ENCODE measurements at regions not wholly inside any gene's neighbourhood (a gene's known extent, or its start where the extent isn't known, plus 50 kb on each side); places are given as distances from the start of the nearest gene placed in this dataset.

DNA sequence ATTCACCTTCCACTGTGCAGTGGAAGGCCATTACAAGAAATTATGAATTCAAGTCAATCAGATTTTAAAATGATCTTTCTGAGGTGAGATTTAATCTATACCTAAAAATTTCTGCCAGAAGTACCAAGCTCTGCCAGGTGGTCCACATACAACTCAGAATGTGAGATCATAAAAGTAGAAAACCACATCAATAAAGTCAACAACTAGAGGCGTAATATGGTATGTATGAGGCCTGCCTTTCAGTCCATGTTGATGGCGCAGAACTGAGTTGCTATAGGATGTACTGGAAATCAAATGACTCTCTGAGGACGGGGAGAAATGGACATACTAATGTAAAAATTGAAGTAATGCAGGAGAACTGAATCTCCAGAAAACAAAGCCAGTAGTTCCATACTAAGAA lies 163.8 kb upstream of the FBXL4 start:
- WGBS, 2 donors: 84 to 90% methylated on average over 3 of the region's 3 CpGs
- Histone ChIP-seq H3K9me3 (ENCODE audit: control insufficient read depth in 4 of 4, insufficient read depth in 3 of 4, low read length in 3 of 4) (no peaks in the 10 kb centered on the region), H3K4me1 (ENCODE audit: control insufficient read depth in 5 of 5, insufficient read depth in 5 of 5, low read length in 5 of 5) (no peaks in the 10 kb centered on the region), H3K36me3 (ENCODE audit: control insufficient read depth in 4 of 4, insufficient read depth in 4 of 4, low read length in 4 of 4) (no peaks in the 10 kb centered on the region), H3K27ac (ENCODE audit: low read depth in 1 of 2, low read length in 1 of 2) (no peak overlapping the region), H3K4me3 (no peak overlapping the region), H3K9ac (ENCODE audit: insufficient read depth in 1 of 2, low read length in 2 of 2) (no peak overlapping the region), H3K27me3 (ENCODE audit: control insufficient read depth in 3 of 3, insufficient read depth in 3 of 3, low read length in 2 of 3) (peaks cover 0 to 2% (median 0%) of the 10 kb centered on the region in 3 donors)
- DNase-seq (no peak), ATAC-seq (ENCODE audit: insufficient read depth, low FRiP score) (no peak)
- TF ChIP-seq, protein P1, sequence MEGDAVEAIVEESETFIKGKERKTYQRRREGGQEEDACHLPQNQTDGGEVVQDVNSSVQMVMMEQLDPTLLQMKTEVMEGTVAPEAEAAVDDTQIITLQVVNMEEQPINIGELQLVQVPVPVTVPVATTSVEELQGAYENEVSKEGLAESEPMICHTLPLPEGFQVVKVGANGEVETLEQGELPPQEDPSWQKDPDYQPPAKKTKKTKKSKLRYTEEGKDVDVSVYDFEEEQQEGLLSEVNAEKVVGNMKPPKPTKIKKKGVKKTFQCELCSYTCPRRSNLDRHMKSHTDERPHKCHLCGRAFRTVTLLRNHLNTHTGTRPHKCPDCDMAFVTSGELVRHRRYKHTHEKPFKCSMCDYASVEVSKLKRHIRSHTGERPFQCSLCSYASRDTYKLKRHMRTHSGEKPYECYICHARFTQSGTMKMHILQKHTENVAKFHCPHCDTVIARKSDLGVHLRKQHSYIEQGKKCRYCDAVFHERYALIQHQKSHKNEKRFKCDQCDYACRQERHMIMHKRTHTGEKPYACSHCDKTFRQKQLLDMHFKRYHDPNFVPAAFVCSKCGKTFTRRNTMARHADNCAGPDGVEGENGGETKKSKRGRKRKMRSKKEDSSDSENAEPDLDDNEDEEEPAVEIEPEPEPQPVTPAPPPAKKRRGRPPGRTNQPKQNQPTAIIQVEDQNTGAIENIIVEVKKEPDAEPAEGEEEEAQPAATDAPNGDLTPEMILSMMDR (IDR thresholded peaks at IDR 0.05; ENCODE audit: control extremely low read depth, extremely low read depth): no peak

GRCh38 chr6:99110029-99110428 lies 162.3 kb upstream of the FBXL4 start:
- Histone ChIP-seq H3K9me3 (ENCODE audit: control insufficient read depth in 4 of 4, insufficient read depth in 3 of 4, low read length in 3 of 4) (no peaks in the 10 kb centered on the region), H3K27ac (ENCODE audit: low read depth in 1 of 2, low read length in 1 of 2) (no peak overlapping the region), H3K4me3 (no peak overlapping the region), H3K27me3 (ENCODE audit: control insufficient read depth in 3 of 3, insufficient read depth in 3 of 3, low read length in 2 of 3) (peaks cover 0 to 2% (median 0%) of the 10 kb centered on the region in 3 donors), H3K4me1 (ENCODE audit: control insufficient read depth in 5 of 5, insufficient read depth in 5 of 5, low read length in 5 of 5) (no peaks in the 10 kb centered on the region), H3K9ac (ENCODE audit: insufficient read depth in 1 of 2, low read length in 2 of 2) (no peak overlapping the region), H3K36me3 (ENCODE audit: control insufficient read depth in 4 of 4, insufficient read depth in 4 of 4, low read length in 4 of 4) (no peaks in the 10 kb centered on the region)
- WGBS, 2 donors: 40% methylated on average over 3 of the region's 3 CpGs
- ATAC-seq (ENCODE audit: insufficient read depth, low FRiP score): no peak
- DNase-seq: no peak
- TF ChIP-seq, protein P1 (IDR thresholded peaks at IDR 0.05; ENCODE audit: control extremely low read depth, extremely low read depth): no peak

DNA sequence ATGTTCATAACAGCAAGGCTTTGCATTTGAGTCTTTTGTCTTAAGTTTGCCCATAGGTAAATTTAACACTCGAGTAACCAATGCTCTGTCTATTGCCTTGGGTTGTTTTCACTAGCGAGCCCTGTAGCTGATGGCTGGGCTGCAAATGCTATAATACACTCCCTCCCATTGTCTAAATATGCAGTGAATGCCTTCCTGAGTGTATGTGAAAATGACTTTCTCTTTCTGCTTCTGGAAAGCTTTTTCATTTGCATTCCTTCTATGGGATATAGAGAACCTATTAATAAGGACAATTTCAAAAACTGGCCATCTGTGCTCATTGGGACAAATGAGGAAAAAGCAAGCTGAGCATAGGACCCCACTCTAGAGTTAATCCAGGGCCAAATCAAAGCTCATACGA lies 156.5 kb upstream of the FBXL4 start:
- H3K9me3 ChIP-seq (ENCODE audit: control insufficient read depth in 4 of 4, insufficient read depth in 3 of 4, low read length in 3 of 4): no peaks in the 10 kb centered on the region
- no peaks in the 10 kb centered on the region for H3K27me3 ChIP-seq (ENCODE audit: control insufficient read depth in 3 of 3, insufficient read depth in 3 of 3, low read length in 2 of 3)
- H3K4me3 ChIP-seq: no peak overlapping the region
- DNase-seq: no peak
- no peaks in the 10 kb centered on the region for H3K4me1 ChIP-seq (ENCODE audit: control insufficient read depth in 5 of 5, insufficient read depth in 5 of 5, low read length in 5 of 5)
- H3K27ac ChIP-seq (ENCODE audit: low read depth in 1 of 2, low read length in 1 of 2): no peak overlapping the region
- no peak for ATAC-seq (ENCODE audit: insufficient read depth, low FRiP score)
- no peaks in the 10 kb centered on the region for H3K36me3 ChIP-seq (ENCODE audit: control insufficient read depth in 4 of 4, insufficient read depth in 4 of 4, low read length in 4 of 4)
- 77 to 82% methylated on average over 3 of the region's 3 CpGs for WGBS, 2 donors
- TF ChIP-seq, protein P1 (IDR thresholded peaks at IDR 0.05; ENCODE audit: control extremely low read depth, extremely low read depth): no peak
- H3K9ac ChIP-seq (ENCODE audit: insufficient read depth in 1 of 2, low read length in 2 of 2): no peak overlapping the region

DNA sequence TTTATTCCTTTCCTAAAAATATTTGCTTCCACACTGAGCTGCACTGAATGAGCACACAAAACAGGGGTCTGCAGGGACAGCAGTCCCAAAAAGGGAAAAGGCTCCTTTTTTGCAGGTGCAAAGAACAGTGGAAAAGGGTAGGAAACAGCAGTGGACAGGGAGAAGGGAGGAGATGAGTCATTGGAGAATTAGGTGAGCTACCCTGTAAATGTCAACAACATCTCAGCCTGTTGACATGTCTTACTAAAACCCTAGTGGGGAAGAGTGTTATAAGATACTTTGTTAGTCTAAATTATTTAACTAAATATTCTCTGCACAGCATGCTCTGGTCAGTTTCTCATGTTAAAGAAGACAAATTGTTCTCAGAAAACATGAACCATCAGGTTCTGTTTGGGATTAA lies 151.5 kb upstream of the FBXL4 start:
- DNase-seq (no peak), ATAC-seq (ENCODE audit: insufficient read depth, low FRiP score) (no peak)
- no peaks in the 10 kb centered on the region for H3K27me3 ChIP-seq (ENCODE audit: control insufficient read depth in 3 of 3, insufficient read depth in 3 of 3, low read length in 2 of 3)
- TF ChIP-seq, protein P1 (IDR thresholded peaks at IDR 0.05; ENCODE audit: control extremely low read depth, extremely low read depth): no peak
- no peak overlapping the region for H3K27ac ChIP-seq (ENCODE audit: low read depth in 1 of 2, low read length in 1 of 2)
- no peaks in the 10 kb centered on the region for H3K9me3 ChIP-seq (ENCODE audit: control insufficient read depth in 4 of 4, insufficient read depth in 3 of 4, low read length in 3 of 4)
- no peaks in the 10 kb centered on the region for H3K36me3 ChIP-seq (ENCODE audit: control insufficient read depth in 4 of 4, insufficient read depth in 4 of 4, low read length in 4 of 4)
- H3K4me1 ChIP-seq (ENCODE audit: control insufficient read depth in 5 of 5, insufficient read depth in 5 of 5, low read length in 5 of 5): no peaks in the 10 kb centered on the region
- H3K4me3 ChIP-seq: no peak overlapping the region
- no peak overlapping the region for H3K9ac ChIP-seq (ENCODE audit: insufficient read depth in 1 of 2, low read length in 2 of 2)
